ENCODE measurements at regions not wholly inside any gene's neighbourhood (a gene's known extent, or its start where the extent isn't known, plus 50 kb on each side); places are given as distances from the start of the nearest gene placed in this dataset.
A peak's percentile ranks its signal among the peaks of the same experiment; 100 is the strongest.

DNA sequence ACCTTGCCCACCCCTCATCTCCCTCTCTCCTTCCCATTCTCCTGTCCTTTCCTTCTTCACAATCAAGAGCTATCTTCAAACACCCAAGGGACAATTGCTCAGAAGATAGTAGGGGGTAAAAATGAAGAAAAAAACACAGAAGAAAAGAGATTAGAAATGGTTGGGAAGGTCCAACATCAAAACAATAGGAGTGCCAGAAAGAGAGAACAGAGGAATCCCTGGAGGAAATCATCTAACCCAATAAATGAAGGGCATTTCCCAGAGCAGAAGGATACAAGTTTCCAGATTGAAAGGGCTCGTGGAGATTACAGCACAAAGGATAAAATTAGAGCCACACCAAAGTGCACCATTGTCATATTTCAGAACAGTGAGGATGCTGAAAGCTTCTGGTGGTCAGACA is 145.6 kb downstream of the OAT start:
- peak overlapping the region in 1 of 4 donors; percentile 42 for H3K4me3 Mint-ChIP-seq
- H3K27ac Mint-ChIP-seq, result no peak overlapping the region
- peaks cover 7% of the 10 kb centered on the region for H3K27me3 Mint-ChIP-seq
- peaks cover 7 to 28% (median 16%) of the 10 kb centered on the region in 3 donors for H3K9me3 Mint-ChIP-seq
- H3K36me3 Mint-ChIP-seq, result no peaks in the 10 kb centered on the region
- H3K4me1 Mint-ChIP-seq, result no peaks in the 10 kb centered on the region

- no peak overlapping the region for H3K4me3 Mint-ChIP-seq
- peaks cover 9% of the 10 kb centered on the region for H3K27me3 Mint-ChIP-seq
- no peak overlapping the region for H3K27ac Mint-ChIP-seq
- peaks cover 7 to 28% (median 16%) of the 10 kb centered on the region in 3 donors for H3K9me3 Mint-ChIP-seq
- H3K4me1 Mint-ChIP-seq, result no peaks in the 10 kb centered on the region
- no peaks in the 10 kb centered on the region for H3K36me3 Mint-ChIP-seq
Observed at GRCh38 chr10:124271676-124272075, 147.0 kb downstream of the OAT start.

DNA sequence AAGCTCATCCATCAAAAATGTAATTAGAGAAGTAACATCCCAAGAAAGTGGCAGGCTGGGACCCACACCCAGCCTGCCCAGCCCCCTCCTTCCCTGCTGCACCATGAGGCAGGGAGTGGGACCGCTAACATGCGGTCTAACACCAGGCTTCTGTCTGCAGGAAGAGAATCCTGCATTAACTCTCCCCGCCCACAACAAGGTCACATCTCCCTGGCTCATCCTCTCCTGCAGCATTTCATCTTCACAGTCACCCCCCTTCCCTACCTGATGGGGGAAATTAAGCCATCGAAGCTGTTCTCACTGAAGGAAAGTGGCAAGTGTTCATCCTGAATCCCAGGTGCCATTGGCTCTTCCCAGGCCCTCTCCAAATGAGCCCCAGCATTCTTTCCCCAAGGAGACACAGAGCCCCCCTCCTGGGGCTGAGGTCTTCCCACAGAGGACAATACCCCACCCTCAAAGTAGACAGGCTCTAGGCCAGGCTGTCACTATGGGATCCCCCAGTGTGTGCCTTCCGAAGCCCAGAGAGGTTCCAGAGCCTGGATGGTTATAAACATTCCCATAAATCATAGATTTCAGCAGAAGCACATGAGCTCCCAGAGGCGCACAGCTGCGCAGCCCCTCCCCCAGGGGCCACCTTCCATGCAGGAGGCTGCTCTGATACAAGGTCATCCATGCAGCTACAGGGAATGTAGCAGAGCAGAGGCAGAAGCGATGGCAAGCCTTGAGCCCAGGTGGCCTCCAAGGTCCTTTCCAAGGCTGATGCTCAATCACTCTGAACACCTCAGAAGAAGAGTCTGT is 148.0 kb downstream of the OAT start:
- peaks cover 7 to 28% (median 16%) of the 10 kb centered on the region in 3 donors for H3K9me3 Mint-ChIP-seq
- H3K27ac Mint-ChIP-seq, result no peak overlapping the region
- peaks cover 9% of the 10 kb centered on the region for H3K27me3 Mint-ChIP-seq
- H3K36me3 Mint-ChIP-seq, result no peaks in the 10 kb centered on the region
- H3K4me3 Mint-ChIP-seq, result no peak overlapping the region
- no peaks in the 10 kb centered on the region for H3K4me1 Mint-ChIP-seq

DNA sequence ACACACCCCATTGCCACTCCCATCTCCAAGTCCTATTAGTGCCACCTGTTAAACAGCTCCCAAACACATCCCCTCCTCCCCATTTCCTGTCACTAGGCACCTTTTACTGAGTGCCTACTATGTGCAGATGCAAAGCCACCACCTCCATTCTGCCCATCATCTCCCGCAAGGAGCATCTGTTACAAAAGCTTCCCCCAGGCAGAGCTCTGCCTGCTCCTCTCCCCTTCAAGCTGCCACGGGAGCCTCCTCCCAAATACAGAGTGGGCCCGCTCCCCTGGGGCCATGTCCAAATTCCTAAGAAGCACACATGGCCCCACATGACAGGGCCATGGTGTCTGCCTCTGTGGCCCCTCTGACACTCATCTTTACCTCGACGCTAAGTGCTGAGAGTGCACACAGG is 149.7 kb downstream of the OAT start:
- no peak overlapping the region for H3K27ac Mint-ChIP-seq
- H3K27me3 Mint-ChIP-seq, result peaks cover 10% of the 10 kb centered on the region
- H3K9me3 Mint-ChIP-seq, result peaks cover 7 to 18% (median 11%) of the 10 kb centered on the region in 3 donors
- H3K36me3 Mint-ChIP-seq, result no peaks in the 10 kb centered on the region
- H3K4me3 Mint-ChIP-seq, result no peak overlapping the region
- no peaks in the 10 kb centered on the region for H3K4me1 Mint-ChIP-seq

DNA sequence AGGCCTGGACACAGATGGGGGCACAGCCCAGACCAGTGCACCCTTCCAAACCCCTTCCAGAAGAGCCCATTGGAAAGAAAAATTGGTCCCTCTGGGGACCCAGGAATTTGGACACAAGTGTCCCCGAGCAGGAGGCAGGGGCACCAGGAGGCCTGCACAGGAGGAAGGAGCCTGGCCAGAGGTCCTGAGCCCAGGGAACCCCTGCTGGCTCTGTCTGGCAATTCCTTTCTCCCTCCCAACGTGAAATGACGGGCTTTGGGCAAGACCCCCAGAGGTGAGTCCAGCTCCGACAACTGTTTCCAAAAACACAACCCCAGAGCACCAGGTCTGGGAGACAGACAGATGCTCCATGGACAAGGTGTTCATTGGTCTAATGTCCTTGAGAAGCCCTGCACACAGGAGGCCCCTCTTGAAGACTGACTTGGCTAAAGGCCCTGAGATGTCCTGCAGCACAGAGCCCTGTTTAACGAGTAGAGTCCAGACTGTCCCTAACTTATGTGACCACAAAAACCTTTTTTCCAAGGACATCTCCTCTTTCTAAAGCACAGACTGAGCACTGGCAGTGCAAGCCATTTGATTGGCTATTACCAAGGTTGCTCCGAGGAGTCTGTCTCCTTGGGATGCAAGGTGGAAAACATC is 150.7 kb downstream of the OAT start:
- H3K27ac Mint-ChIP-seq, result no peak overlapping the region
- H3K4me3 Mint-ChIP-seq, result no peak overlapping the region
- H3K27me3 Mint-ChIP-seq, result peaks cover 11% of the 10 kb centered on the region
- peaks cover 6 to 11% (median 9%) of the 10 kb centered on the region in 3 donors for H3K9me3 Mint-ChIP-seq
- no peaks in the 10 kb centered on the region for H3K36me3 Mint-ChIP-seq
- no peaks in the 10 kb centered on the region for H3K4me1 Mint-ChIP-seq

GRCh38 chr10:124267231-124267885 is 151.4 kb downstream of the OAT start:
- Mint-ChIP-seq H3K27me3 (peaks cover 11% of the 10 kb centered on the region), H3K4me1 (no peaks in the 10 kb centered on the region), H3K36me3 (no peaks in the 10 kb centered on the region), H3K9me3 (peaks cover 6 to 8% (median 6%) of the 10 kb centered on the region in 3 donors), H3K4me3 (no peak overlapping the region), H3K27ac (no peak overlapping the region)

DNA sequence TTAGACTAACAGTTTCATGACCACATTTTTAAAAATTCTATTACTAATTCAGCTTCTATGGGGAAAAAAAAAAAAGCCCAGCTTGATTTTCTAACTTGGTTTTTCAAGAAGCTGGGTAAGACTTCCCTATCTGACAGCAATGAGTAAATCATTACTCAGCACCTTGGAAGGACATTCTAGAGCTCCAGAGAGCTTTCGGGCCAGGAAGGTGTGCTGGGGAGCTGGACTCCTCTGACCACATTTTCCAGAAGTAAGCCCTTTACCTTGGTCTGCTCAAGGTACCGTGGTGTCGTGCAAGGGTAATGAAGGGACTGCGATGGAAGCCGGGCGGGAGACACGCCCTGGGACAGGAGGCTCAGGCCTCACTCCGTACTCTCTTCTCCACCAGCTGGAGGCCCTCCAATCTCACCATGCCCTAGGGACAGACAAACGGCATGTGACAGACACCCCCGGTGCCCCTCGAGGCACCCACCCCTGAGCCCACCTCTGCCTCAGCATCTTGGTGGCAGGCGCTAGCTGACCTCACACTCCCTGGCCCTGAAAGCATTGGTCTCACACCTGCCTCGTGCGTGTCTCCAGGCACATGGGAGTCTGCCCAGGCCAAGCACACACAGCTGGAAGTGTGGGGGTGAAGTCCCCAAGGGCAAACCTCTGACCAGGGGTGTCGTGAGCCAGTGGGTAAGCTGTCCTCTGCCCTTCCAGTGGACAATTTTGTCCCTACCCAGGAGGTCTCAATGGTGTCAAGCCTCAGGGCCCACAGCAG is 152.1 kb downstream of the OAT start:
- Mint-ChIP-seq H3K36me3 (no peaks in the 10 kb centered on the region), H3K9me3 (peaks cover under 1 to 4% (median 2%) of the 10 kb centered on the region in 3 donors), H3K4me1 (no peaks in the 10 kb centered on the region), H3K27ac (no peak overlapping the region), H3K4me3 (no peak overlapping the region), H3K27me3 (peaks cover 12% of the 10 kb centered on the region)

- no peaks in the 10 kb centered on the region for H3K36me3 Mint-ChIP-seq
Observed at GRCh38 chr10:124265776-124266467, 152.8 kb downstream of the OAT start.

GRCh38 chr10:124265391-124265745 is 153.4 kb downstream of the OAT start:
- Mint-ChIP-seq H3K4me1 (no peaks in the 10 kb centered on the region), H3K9me3 (peaks cover 0 to 2% (median 0%) of the 10 kb centered on the region in 3 donors), H3K27ac (no peak overlapping the region), H3K27me3 (peaks cover 12% of the 10 kb centered on the region), H3K36me3 (no peaks in the 10 kb centered on the region), H3K4me3 (peak overlapping the region in 1 of 4 donors; percentile 72)

More at GRCh38 chr10:124265776-124266467, 152.8 kb downstream of the OAT start:
- H3K27me3 Mint-ChIP-seq, result peaks cover 12% of the 10 kb centered on the region
- no peaks in the 10 kb centered on the region for H3K4me1 Mint-ChIP-seq
- H3K4me3 Mint-ChIP-seq, result peak overlapping the region in 1 of 4 donors; percentile 72
- no peak overlapping the region for H3K27ac Mint-ChIP-seq
- peaks cover 0 to 2% (median 0%) of the 10 kb centered on the region in 3 donors for H3K9me3 Mint-ChIP-seq

GRCh38 chr10:124264711-124265390 is 153.9 kb downstream of the OAT start:
- Mint-ChIP-seq H3K27ac (no peak overlapping the region), H3K27me3 (peaks cover 9% of the 10 kb centered on the region), H3K4me3 (no peak overlapping the region), H3K9me3 (peaks cover 0 to 5% (median 0%) of the 10 kb centered on the region in 3 donors), H3K36me3 (peaks cover 3% of the 10 kb centered on the region), H3K4me1 (no peaks in the 10 kb centered on the region)

- H3K4me1 Mint-ChIP-seq, result no peaks in the 10 kb centered on the region
- peaks cover 0 to 5% (median 0%) of the 10 kb centered on the region in 3 donors for H3K9me3 Mint-ChIP-seq
- peaks cover 3% of the 10 kb centered on the region for H3K36me3 Mint-ChIP-seq
- no peak overlapping the region for H3K27ac Mint-ChIP-seq
- no peak overlapping the region for H3K4me3 Mint-ChIP-seq
- H3K27me3 Mint-ChIP-seq, result peaks cover 7% of the 10 kb centered on the region
Observed at GRCh38 chr10:124264271-124264670, 154.5 kb downstream of the OAT start.

GRCh38 chr10:124263726-124264125 is 155.0 kb downstream of the OAT start:
- Mint-ChIP-seq H3K27ac (no peak overlapping the region), H3K27me3 (peaks cover 5% of the 10 kb centered on the region), H3K9me3 (peaks cover 0 to 3% (median 0%) of the 10 kb centered on the region in 3 donors), H3K36me3 (peaks cover 3% of the 10 kb centered on the region), H3K4me3 (no peak overlapping the region), H3K4me1 (no peaks in the 10 kb centered on the region)

DNA sequence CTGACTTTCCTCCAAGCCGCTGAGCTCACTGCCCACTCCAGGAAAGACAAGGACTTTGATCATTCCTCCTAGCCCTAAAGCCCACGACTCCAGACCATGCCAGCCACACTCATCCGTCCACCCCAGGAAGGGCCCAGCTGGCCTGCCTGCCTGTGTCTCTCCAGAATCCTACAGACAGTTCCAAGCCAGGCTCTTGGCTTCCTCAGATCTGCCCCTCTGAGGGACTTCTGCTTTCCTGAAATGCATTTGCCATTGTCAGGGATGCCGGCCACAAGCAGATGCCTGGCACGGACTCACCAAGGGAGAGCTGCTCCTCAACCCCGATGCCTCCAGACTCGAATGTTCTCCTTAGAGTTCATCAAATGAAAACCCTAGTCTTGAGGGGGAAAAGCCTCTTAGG is 155.8 kb downstream of the OAT start:
- Mint-ChIP-seq H3K27me3 (peaks cover 5% of the 10 kb centered on the region), H3K36me3 (peaks cover 3% of the 10 kb centered on the region), H3K27ac (no peak overlapping the region), H3K4me1 (no peaks in the 10 kb centered on the region), H3K9me3 (peaks cover 0 to 2% (median 0%) of the 10 kb centered on the region in 3 donors), H3K4me3 (no peak overlapping the region)
